Nephron (organoid): ENCODE measurements at regions not wholly inside any gene's neighbourhood (a gene's known extent, or its start where the extent isn't known, plus 50 kb on each side); places are given as distances from the start of the nearest gene placed in this dataset.

Experiments
- H3K27ac Mint-ChIP-seq, 3 experiments: 2 replicates each; pipeline ENCODE4 v1.8.0; 2020; ENCODE audit warnings: mixed read lengths in 3 of 3, mild to moderate bottlenecking in 2 of 3, moderate library complexity in 1 of 3
- H3K27me3 Mint-ChIP-seq: 2 replicates; pipeline ENCODE4 v1.8.0; 2021; ENCODE audit warnings: low read depth, mild to moderate bottlenecking, moderate library complexity, mixed read lengths
- H3K36me3 Mint-ChIP-seq: 2 replicates; pipeline ENCODE4 v1.8.0; 2020; ENCODE audit warnings: low read depth, mixed read lengths
- H3K4me1 Mint-ChIP-seq: 2 replicates; pipeline ENCODE4 v1.8.0; 2020; ENCODE audit warnings: mixed read lengths
- H3K4me3 Mint-ChIP-seq, 3 experiments: 2 replicates each; pipeline ENCODE4 v1.8.0; 2020; ENCODE audit warnings: mild to moderate bottlenecking in 3 of 3, mixed read lengths in 3 of 3, moderate library complexity in 2 of 3
- H3K9me3 Mint-ChIP-seq: 2 replicates; pipeline ENCODE4 v1.8.0; 2020; ENCODE audit warnings: mixed read lengths
- CTCF ChIP-seq, 3 experiments: fragments of 200-600 bp; sonication (generic); IDR thresholded peaks; one replicate each; pipeline ENCODE4 v1.5.0; 2021; ENCODE audit warnings: antibody characterized with exemption in 3 of 3; ENCODE audit not compliant: unreplicated experiment in 3 of 3

- Mint-ChIP-seq H3K4me1 (peaks cover 13% of the 10 kb centered on the region), H3K27ac (no peak overlapping the region), H3K4me3 (no peak overlapping the region), H3K36me3 (no peaks in the 10 kb centered on the region), H3K27me3 (no peaks in the 10 kb centered on the region), H3K9me3 (no peaks in the 10 kb centered on the region)
- TF ChIP-seq CTCF (IDR thresholded peaks at IDR 0.05; ENCODE audit: unreplicated experiment in 3 of 3) = no peak
These were observed 117.5 kb upstream of the HGF start for GRCh38 chr7:81887098-81888090.

- Mint-ChIP-seq H3K9me3 (no peaks in the 10 kb centered on the region), H3K27ac (no peak overlapping the region), H3K27me3 (no peaks in the 10 kb centered on the region), H3K36me3 (no peaks in the 10 kb centered on the region), H3K4me3 (no peak overlapping the region), H3K4me1 (peaks cover 17% of the 10 kb centered on the region)
- TF ChIP-seq CTCF (IDR thresholded peaks at IDR 0.05; ENCODE audit: unreplicated experiment in 3 of 3) = no peak
These were observed 116.4 kb upstream of the HGF start for GRCh38 chr7:81886211-81886764.

- Mint-ChIP-seq H3K4me3 (no peak overlapping the region), H3K9me3 (no peaks in the 10 kb centered on the region), H3K4me1 (peaks cover 17% of the 10 kb centered on the region), H3K27me3 (no peaks in the 10 kb centered on the region), H3K27ac (no peak overlapping the region), H3K36me3 (no peaks in the 10 kb centered on the region)
- TF ChIP-seq CTCF (IDR thresholded peaks at IDR 0.05; ENCODE audit: unreplicated experiment in 3 of 3) = no peak
These were observed 115.0 kb upstream of the HGF start for GRCh38 chr7:81884817-81885216.

- Mint-ChIP-seq H3K4me3 (no peak overlapping the region), H3K4me1 (peaks cover 17% of the 10 kb centered on the region), H3K36me3 (no peaks in the 10 kb centered on the region), H3K9me3 (no peaks in the 10 kb centered on the region), H3K27me3 (no peaks in the 10 kb centered on the region), H3K27ac (no peak overlapping the region)
- TF ChIP-seq CTCF (IDR thresholded peaks at IDR 0.05; ENCODE audit: unreplicated experiment in 3 of 3) = no peak
These were observed 114.0 kb upstream of the HGF start for GRCh38 chr7:81883801-81884393.

- H3K27me3 Mint-ChIP-seq = no peaks in the 10 kb centered on the region
- H3K4me3 Mint-ChIP-seq = no peak overlapping the region
- peak overlapping the region in 1 of 3 experiments; percentile 14 for H3K27ac Mint-ChIP-seq
- no peak for TF ChIP-seq CTCF (IDR thresholded peaks at IDR 0.05; ENCODE audit: unreplicated experiment in 3 of 3)
- H3K4me1 Mint-ChIP-seq = peaks cover 12% of the 10 kb centered on the region
- H3K36me3 Mint-ChIP-seq = no peaks in the 10 kb centered on the region
- H3K9me3 Mint-ChIP-seq = no peaks in the 10 kb centered on the region
These were observed 112.2 kb upstream of the HGF start for GRCh38 chr7:81882086-81882485.
